Right atrium auricular region (tissue), 2 donors: ENCODE measurements at regions not wholly inside any gene's neighbourhood (a gene's known extent, or its start where the extent isn't known, plus 50 kb on each side); places are given as distances from the start of the nearest gene placed in this dataset.
"Not testable (repeated sequence)": the region's sequence is repeated elsewhere in the genome, so short reads cannot be mapped to it uniquely, and the experiment has no call there.

ENCODE experiments used
- DNase-seq: peaks from one replicate; pipeline ENCODE4 v3.0.0-alpha.2; 2019; ENCODE audit warnings: low spot score
- H3K27ac ChIP-seq, 2 donors: fragments of 200-600 bp; sonication (generic); 1 replicate in 1 of 2; 2 replicates in 1 of 2; pipeline ENCODE4 v1.5.1; 2016 to 2019
- H3K27me3 ChIP-seq, 2 donors: fragments of 200-600 bp; sonication (generic); one replicate each; pipeline versions ENCODE4 v1.5.1 to v1.6.0; 2017 to 2019
- H3K36me3 ChIP-seq: fragments of 200-600 bp; sonication (generic); one replicate; pipeline ENCODE4 v1.5.1; 2016
- H3K4me1 ChIP-seq, 2 donors: fragments of 200-600 bp; sonication (generic); one replicate each; pipeline versions ENCODE4 v1.5.1 to v1.6.0; 2017 to 2019
- H3K4me3 ChIP-seq, 2 donors: fragments of 200-600 bp; sonication (generic); 1 replicate in 1 of 2; 2 replicates in 1 of 2; pipeline ENCODE4 v1.5.1; 2017 to 2019; ENCODE audit warnings: mild to moderate bottlenecking in 1 of 2, moderate library complexity in 1 of 2
- H3K9me3 ChIP-seq, 2 donors: fragments of 200-600 bp; sonication (generic); one replicate each; pipeline ENCODE4 v1.5.1; 2019
- TF ChIP-seq, protein P1 (sequence below), 2 donors: fragments of 200-600 bp; sonication (generic); IDR thresholded peaks; one replicate each; pipeline ENCODE4 v1.5.1; 2019; ENCODE audit warnings: antibody characterized with exemption in 2 of 2

DNA sequence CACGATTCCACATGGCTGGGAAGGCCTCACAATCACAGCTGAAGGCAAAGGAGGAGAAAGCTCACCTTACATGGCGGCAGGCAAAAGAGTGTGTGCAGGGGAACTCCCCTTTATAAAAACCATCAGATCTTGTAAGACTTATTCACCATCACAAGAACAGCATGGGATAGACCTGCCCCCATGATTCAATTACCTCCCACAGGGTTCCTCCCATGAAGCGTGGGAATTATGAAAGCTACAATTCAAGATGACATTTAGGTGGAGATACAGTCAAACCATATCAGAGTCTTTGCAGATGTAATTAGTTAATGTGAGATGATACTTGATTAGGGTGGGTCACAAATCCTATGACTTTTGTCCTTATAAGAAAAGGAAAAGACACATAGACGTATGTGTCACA, 688.9 kb downstream of the GBE1 start:
- no peaks in the 10 kb centered on the region for H3K4me1 ChIP-seq
- no peak for DNase-seq
- no peaks in the 10 kb centered on the region for H3K27me3 ChIP-seq
- H3K27ac ChIP-seq, result no peak overlapping the region
- TF ChIP-seq, protein P1, sequence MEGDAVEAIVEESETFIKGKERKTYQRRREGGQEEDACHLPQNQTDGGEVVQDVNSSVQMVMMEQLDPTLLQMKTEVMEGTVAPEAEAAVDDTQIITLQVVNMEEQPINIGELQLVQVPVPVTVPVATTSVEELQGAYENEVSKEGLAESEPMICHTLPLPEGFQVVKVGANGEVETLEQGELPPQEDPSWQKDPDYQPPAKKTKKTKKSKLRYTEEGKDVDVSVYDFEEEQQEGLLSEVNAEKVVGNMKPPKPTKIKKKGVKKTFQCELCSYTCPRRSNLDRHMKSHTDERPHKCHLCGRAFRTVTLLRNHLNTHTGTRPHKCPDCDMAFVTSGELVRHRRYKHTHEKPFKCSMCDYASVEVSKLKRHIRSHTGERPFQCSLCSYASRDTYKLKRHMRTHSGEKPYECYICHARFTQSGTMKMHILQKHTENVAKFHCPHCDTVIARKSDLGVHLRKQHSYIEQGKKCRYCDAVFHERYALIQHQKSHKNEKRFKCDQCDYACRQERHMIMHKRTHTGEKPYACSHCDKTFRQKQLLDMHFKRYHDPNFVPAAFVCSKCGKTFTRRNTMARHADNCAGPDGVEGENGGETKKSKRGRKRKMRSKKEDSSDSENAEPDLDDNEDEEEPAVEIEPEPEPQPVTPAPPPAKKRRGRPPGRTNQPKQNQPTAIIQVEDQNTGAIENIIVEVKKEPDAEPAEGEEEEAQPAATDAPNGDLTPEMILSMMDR (IDR thresholded peaks at IDR 0.05), result no peak
- no peaks in the 10 kb centered on the region for H3K9me3 ChIP-seq
- H3K4me3 ChIP-seq, result no peak overlapping the region
- H3K36me3 ChIP-seq, result no peaks in the 10 kb centered on the region

DNA sequence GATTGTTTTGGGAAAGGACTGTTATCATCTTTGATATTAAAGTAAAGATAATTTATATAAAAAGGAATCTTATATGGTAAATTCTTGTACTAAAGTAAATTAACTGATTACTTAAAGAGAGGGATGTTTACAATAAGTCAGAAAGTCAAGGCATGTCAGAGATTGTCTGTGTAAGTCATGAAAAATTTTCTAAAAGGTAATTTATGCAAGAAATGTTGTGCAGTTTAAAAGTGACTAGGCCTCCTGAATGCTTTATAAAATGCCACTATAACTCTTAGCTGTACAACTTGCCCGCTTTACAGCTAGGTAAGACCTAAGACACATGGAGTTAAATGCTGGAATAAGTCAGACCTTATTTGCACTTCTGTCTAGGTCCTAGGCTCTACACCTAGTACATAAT, 692.9 kb downstream of the GBE1 start:
- TF ChIP-seq, protein P1 (IDR thresholded peaks at IDR 0.05), result no peak

DNA sequence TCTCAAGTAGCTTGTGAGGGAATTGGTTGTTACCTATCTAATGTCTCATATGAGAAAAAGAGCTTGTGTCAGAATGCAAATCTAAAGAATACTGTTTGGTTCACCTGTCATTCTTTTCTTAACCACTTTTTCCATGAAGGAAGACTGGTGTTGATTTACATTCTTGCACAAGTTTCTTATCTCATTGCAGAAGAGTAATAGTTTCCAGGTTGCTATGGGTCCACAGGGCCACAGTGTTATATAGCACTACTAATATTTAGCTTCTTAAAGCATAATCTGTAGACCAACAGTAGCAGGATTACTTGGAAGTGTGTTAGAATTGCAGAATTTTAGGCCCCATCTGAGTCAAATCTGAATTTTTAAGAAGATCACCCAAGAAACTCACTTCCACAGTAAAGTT, 697.5 kb downstream of the GBE1 start:
- Histone ChIP-seq H3K4me1 (no peaks in the 10 kb centered on the region), H3K4me3 (no peak overlapping the region), H3K27me3 (no peaks in the 10 kb centered on the region), H3K27ac (no peak overlapping the region), H3K9me3 (no peaks in the 10 kb centered on the region), H3K36me3 (no peaks in the 10 kb centered on the region)
- TF ChIP-seq, protein P1 (IDR thresholded peaks at IDR 0.05), result no peak
- DNase-seq, result no peak

More for the DNA sequence above, 692.9 kb downstream of the GBE1 start:
- H3K27me3 ChIP-seq, result no peaks in the 10 kb centered on the region
- no peaks in the 10 kb centered on the region for H3K4me1 ChIP-seq
- H3K27ac ChIP-seq, result no peak overlapping the region
- no peaks in the 10 kb centered on the region for H3K36me3 ChIP-seq
- no peak overlapping the region for H3K4me3 ChIP-seq
- DNase-seq, result no peak
- H3K9me3 ChIP-seq, result no peaks in the 10 kb centered on the region

DNA sequence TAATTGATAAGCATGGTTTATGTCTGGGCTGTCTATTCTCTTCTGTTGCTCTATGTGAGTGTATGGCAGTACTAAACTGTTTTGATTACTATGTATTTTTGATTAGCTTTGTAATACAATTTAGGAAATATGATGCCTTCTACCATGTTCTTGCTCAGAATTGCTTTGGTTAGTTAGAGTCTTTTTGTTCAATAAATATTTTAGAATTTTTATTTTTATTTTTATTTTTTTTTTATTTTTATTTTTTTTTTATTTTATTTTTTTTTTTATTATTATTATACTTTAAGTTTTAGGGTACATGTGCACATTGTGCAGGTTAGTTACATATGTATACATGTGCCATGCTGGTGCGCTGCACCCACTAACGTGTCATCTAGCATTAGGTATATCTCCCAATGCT, 710.3 kb downstream of the GBE1 start:
- not testable (repeated sequence) for H3K27me3 ChIP-seq, H3K27ac ChIP-seq, H3K4me1 ChIP-seq, H3K4me3 ChIP-seq, DNase-seq, H3K9me3 ChIP-seq, H3K36me3 ChIP-seq

DNA sequence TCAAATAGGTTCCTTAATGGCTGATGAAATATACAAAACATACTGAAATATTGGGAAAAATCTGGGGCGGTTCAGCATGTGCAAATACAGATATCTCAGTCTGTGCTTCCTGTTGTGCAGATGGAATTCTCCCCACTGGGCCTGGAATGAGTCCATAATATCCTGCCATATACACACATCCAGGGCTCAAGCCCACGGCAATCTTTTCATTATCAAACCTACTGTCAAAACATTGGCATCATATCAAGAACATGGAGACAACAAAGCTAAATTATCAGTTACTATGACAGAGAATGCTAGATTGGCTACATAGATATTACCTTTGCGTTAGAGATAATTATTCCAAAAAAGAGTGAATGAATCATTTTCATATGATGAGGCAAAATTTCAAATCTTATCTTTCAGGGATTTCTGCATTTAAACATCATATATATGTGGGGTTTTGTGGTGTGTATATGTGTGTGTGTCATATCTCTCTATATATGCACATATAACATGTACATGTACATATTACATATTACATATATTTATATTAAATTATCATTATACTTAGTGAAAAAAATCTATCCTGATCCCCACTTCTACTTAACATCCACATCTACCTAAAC, 713.3 kb downstream of the GBE1 start:
- Histone ChIP-seq H3K9me3 (no peaks in the 10 kb centered on the region), H3K27me3 (no peaks in the 10 kb centered on the region), H3K4me1 (no peaks in the 10 kb centered on the region), H3K27ac (no peak overlapping the region), H3K4me3 (no peak overlapping the region), H3K36me3 (no peaks in the 10 kb centered on the region)
- TF ChIP-seq, protein P1 (IDR thresholded peaks at IDR 0.05), result no peak
- DNase-seq, result no peak

DNA sequence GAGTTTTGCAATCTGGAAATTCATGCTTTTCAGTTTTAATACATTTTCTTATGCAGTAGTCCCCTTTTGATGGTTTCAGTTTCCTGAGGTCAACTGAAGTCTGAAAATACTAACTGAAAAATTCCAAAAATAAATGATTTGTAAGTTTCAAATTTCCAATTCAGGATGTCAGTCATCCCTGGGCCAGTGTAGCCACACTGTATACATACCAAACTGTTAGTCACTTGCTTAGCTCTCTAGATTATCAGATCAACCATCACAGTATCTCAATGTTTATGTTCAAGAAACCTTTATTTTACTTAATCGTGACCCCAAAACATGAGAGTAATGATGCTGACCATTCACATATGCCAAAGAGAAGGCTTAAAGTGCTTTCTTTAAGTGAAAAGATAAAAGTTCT, 715.5 kb downstream of the GBE1 start:
- TF ChIP-seq, protein P1 (IDR thresholded peaks at IDR 0.05), result no peak
- Histone ChIP-seq H3K4me1 (no peaks in the 10 kb centered on the region), H3K27me3 (no peaks in the 10 kb centered on the region), H3K27ac (no peak overlapping the region), H3K9me3 (no peaks in the 10 kb centered on the region), H3K36me3 (no peaks in the 10 kb centered on the region), H3K4me3 (no peak overlapping the region)
- DNase-seq, result no peak
